MM.1S (cell line): ENCODE measurements at regions not wholly inside any gene's neighbourhood (a gene's known extent, or its start where the extent isn't known, plus 50 kb on each side); places are given as distances from the start of the nearest gene placed in this dataset.

Experiments
- DNase-seq: peaks from one replicate; pipeline ENCODE4 v3.0.0-alpha.2; 2015
- H2AFZ ChIP-seq: fragments of 300-600 bp; sonication (generic); 2 replicates; pipeline ENCODE4 v1.6.0; 2016; ENCODE audit warnings: antibody characterized with exemption, low read length
- H3F3A ChIP-seq: fragments of 300-600 bp; sonication (generic); 2 replicates; pipeline ENCODE4 v1.6.1; 2016; ENCODE audit warnings: mild to moderate bottlenecking, antibody characterized with exemption, low read length, moderate library complexity, mixed read lengths; ENCODE audit not compliant: insufficient read depth
- H3K27ac ChIP-seq: fragments of 300-600 bp; sonication (generic); 2 replicates; pipeline ENCODE4 v1.5.1; 2016; ENCODE audit warnings: mild to moderate bottlenecking, low read length
- H3K27me3 ChIP-seq: fragments of 300-600 bp; sonication (generic); replicated peaks from 2 replicates; pipeline ENCODE4 v1.6.0; 2016; ENCODE audit warnings: low read length; ENCODE audit not compliant: insufficient read depth
- H3K36me3 ChIP-seq: fragments of 300-600 bp; sonication (generic); replicated peaks from 2 replicates; pipeline ENCODE4 v1.6.1; 2016; ENCODE audit warnings: mild to moderate bottlenecking, low read length, mixed read lengths; ENCODE audit not compliant: insufficient read depth
- H3K4me1 ChIP-seq: fragments of 300-600 bp; sonication (generic); 2 replicates; pipeline ENCODE4 v1.6.1; 2016; ENCODE audit warnings: low read length, mixed read lengths
- H3K4me2 ChIP-seq: fragments of 300-600 bp; sonication (generic); 2 replicates; pipeline ENCODE4 v1.6.0; 2016; ENCODE audit warnings: low read depth, low read length
- H3K4me3 ChIP-seq: fragments of 300-600 bp; sonication (generic); 2 replicates; pipeline ENCODE4 v1.5.1; 2016; ENCODE audit warnings: low read length, mixed read lengths
- H3K79me2 ChIP-seq: fragments of 300-600 bp; sonication (generic); 2 replicates; pipeline ENCODE4 v1.6.1; 2016; ENCODE audit warnings: mixed run types, low read length, mixed read lengths
- H3K9ac ChIP-seq: fragments of 300-600 bp; sonication (generic); 2 replicates; pipeline ENCODE4 v1.6.1; 2016; ENCODE audit warnings: low read length, mixed read lengths
- H3K9me2 ChIP-seq: fragments of 300-600 bp; sonication (generic); replicated peaks from 2 replicates; pipeline ENCODE4 v1.6.1; 2016; ENCODE audit warnings: mild to moderate bottlenecking, low read length, mixed read lengths; ENCODE audit not compliant: insufficient read depth
- H3K9me3 ChIP-seq: fragments of 300-600 bp; sonication (generic); replicated peaks from 2 replicates; pipeline ENCODE4 v1.6.1; 2016; ENCODE audit warnings: mild to moderate bottlenecking, low read length, mixed read lengths; ENCODE audit not compliant: insufficient read depth
- H4K20me1 ChIP-seq: fragments of 300-600 bp; sonication (generic); 2 replicates; pipeline ENCODE4 v1.6.1; 2016; ENCODE audit warnings: mild to moderate bottlenecking, low read length, moderate library complexity, mixed read lengths; ENCODE audit not compliant: insufficient read depth
- EZH2 ChIP-seq: fragments of 300-600 bp; sonication (generic); optimal IDR thresholded peaks from 2 replicates; pipeline ENCODE3; 2017; ENCODE audit warnings: low read depth, mild to moderate bottlenecking, antibody characterized with exemption, low read length, mixed read lengths
- EZH2phosphoT487 ChIP-seq: fragments of 300-600 bp; sonication (generic); IDR thresholded peaks from 2 replicates; pipeline ENCODE4 v1.6.1; 2018; ENCODE audit warnings: antibody characterized with exemption, low read length
- TF ChIP-seq, protein P1 (sequence below): fragments of 300-600 bp; sonication (generic); IDR thresholded peaks from 2 replicates; pipeline ENCODE4 v1.5.1; 2016; ENCODE audit warnings: antibody characterized with exemption, low read length, mixed read lengths

- Histone ChIP-seq H3K4me3 (no peak overlapping the region), H3K4me1 (no peaks in the 10 kb centered on the region), H3K9ac (no peak overlapping the region), H3K27me3 (no peaks in the 10 kb centered on the region), H4K20me1 (no peaks in the 10 kb centered on the region), H3K36me3 (no peaks in the 10 kb centered on the region), H2AFZ (no peak overlapping the region), H3K79me2 (no peaks in the 10 kb centered on the region), H3K9me3 (no peaks in the 10 kb centered on the region), H3F3A (no peaks in the 10 kb centered on the region), H3K27ac (no peak overlapping the region), H3K9me2 (no peaks in the 10 kb centered on the region), H3K4me2 (no peak overlapping the region)
- DNase-seq, result no peak
- TF ChIP-seq EZH2 (no peak), EZH2phosphoT487 (no peak)
- TF ChIP-seq, protein P1, sequence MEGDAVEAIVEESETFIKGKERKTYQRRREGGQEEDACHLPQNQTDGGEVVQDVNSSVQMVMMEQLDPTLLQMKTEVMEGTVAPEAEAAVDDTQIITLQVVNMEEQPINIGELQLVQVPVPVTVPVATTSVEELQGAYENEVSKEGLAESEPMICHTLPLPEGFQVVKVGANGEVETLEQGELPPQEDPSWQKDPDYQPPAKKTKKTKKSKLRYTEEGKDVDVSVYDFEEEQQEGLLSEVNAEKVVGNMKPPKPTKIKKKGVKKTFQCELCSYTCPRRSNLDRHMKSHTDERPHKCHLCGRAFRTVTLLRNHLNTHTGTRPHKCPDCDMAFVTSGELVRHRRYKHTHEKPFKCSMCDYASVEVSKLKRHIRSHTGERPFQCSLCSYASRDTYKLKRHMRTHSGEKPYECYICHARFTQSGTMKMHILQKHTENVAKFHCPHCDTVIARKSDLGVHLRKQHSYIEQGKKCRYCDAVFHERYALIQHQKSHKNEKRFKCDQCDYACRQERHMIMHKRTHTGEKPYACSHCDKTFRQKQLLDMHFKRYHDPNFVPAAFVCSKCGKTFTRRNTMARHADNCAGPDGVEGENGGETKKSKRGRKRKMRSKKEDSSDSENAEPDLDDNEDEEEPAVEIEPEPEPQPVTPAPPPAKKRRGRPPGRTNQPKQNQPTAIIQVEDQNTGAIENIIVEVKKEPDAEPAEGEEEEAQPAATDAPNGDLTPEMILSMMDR, result no peak
Observed at GRCh38 chr2:145207884-145208283, 688.0 kb upstream of the ZEB2 start.

DNA sequence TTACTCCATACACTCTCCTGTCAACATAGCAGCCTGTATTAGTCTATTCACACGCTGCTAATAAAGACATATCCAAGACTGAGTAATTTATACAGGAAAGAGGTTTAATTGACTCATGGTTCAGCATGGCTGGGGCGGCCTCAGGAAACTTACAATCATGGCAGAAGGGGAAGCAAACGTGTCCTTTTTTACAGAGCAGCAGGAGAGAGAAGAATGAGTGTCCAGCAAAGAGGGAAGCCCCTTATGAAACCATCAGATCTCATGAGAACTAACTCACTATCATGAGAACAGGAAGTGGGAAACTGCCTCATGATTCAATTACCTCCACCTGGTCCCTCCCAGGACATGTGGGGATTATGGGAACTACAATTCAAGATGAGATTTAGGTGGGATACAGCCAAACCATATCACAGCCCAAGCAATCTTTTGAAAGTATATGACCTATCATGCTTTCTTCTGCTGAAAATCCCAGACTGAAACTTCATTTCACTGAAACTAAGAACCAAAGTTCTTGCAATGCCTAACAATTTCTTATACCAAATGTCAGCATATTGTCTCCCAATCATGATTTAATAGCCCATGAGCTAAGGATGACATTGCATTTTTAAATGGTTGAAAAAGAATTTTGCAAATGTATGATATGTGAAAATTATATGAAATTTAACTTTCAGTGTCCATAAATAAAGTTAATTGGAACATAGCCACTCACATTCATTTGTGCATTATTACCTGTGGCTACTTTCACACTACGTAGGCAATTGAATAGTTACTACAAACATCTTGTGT lies 686.8 kb upstream of the ZEB2 start:
- no peaks in the 10 kb centered on the region for H3K9me2 ChIP-seq
- H3K9ac ChIP-seq, result no peak overlapping the region
- no peak overlapping the region for H3K27ac ChIP-seq
- H3K27me3 ChIP-seq, result no peaks in the 10 kb centered on the region
- DNase-seq, result no peak
- H3K36me3 ChIP-seq, result no peaks in the 10 kb centered on the region
- H3F3A ChIP-seq, result no peaks in the 10 kb centered on the region
- H2AFZ ChIP-seq, result no peak overlapping the region
- no peaks in the 10 kb centered on the region for H3K9me3 ChIP-seq
- no peaks in the 10 kb centered on the region for H4K20me1 ChIP-seq
- no peaks in the 10 kb centered on the region for H3K79me2 ChIP-seq
- no peak overlapping the region for H3K4me2 ChIP-seq
- H3K4me1 ChIP-seq, result no peaks in the 10 kb centered on the region
- no peak overlapping the region for H3K4me3 ChIP-seq
- TF ChIP-seq, protein P1, result no peak
- no peak for TF ChIP-seq EZH2
- no peak for TF ChIP-seq EZH2phosphoT487

DNA sequence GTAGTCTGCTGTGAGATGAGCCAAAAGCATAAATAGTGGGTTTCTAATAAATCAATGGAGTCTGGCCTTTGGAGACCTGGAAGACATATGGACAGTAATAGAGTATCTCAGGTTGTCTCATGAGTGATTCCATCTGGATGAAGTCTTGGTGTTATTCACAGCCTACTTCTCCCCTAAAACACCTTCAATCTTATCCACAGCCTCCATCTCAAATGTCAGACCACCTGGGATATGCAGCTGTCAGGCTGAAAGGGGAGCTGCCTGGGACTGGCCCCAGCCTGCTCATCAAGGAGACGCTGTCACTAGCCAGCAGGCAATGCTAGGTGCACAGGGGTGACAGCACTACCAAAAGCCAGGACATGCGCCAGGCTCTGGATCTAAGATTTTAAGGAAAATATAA lies 684.0 kb upstream of the ZEB2 start:
- no peaks in the 10 kb centered on the region for H3K36me3 ChIP-seq
- DNase-seq, result no peak
- H3K4me2 ChIP-seq, result no peak overlapping the region
- no peak overlapping the region for H3K4me3 ChIP-seq
- no peaks in the 10 kb centered on the region for H3F3A ChIP-seq
- TF ChIP-seq, protein P1, result no peak
- TF ChIP-seq EZH2phosphoT487, result no peak
- no peaks in the 10 kb centered on the region for H4K20me1 ChIP-seq
- no peak overlapping the region for H3K9ac ChIP-seq
- H3K79me2 ChIP-seq, result no peaks in the 10 kb centered on the region
- H3K9me3 ChIP-seq, result no peaks in the 10 kb centered on the region
- H3K9me2 ChIP-seq, result no peaks in the 10 kb centered on the region
- no peak overlapping the region for H3K27ac ChIP-seq
- no peaks in the 10 kb centered on the region for H3K4me1 ChIP-seq
- no peak overlapping the region for H2AFZ ChIP-seq
- no peaks in the 10 kb centered on the region for H3K27me3 ChIP-seq
